HCT116 (cell line): ENCODE measurements at regions not wholly inside any gene's neighbourhood (a gene's known extent, or its start where the extent isn't known, plus 50 kb on each side); places are given as distances from the start of the nearest gene placed in this dataset.

Experiments
- ATAC-seq: fragments of 200-7000 bp; cut with Tn5 transposase; 2 replicates; pipeline ENCODE4 v1.9.1; 2020; ENCODE audit warnings: mild to moderate bottlenecking, moderate library complexity
- BruUV-seq: library from RNA; stranded (reverse); fragments of 400-500 nt; replicated peaks from 2 replicates; lab custom pipeline; 2021; lab: Mats Ljungman, UMichigan
- CTCF ChIA-PET: fragments of 300-600 bp; sonication (Branson Sonifier 250); formaldehyde crosslinking; loops from one replicate; lab custom pipeline; 2021; ENCODE audit warnings: antibody characterized with exemption; lab: Charles Lee
- POLR2A ChIA-PET: fragments of 300-600, 350-600 bp; sonication (Branson Sonifier 250); formaldehyde crosslinking; loops from one replicate; lab custom pipeline; 2021; ENCODE audit warnings: antibody characterized with exemption; lab: Charles Lee
- RAD21 ChIA-PET, 2 experiments: fragments of 300-600 bp; sonication (Branson Sonifier 250); formaldehyde crosslinking; loops; one replicate each; lab custom pipeline; 2023; ENCODE audit warnings: low total read pairs in 2 of 2; ENCODE audit not compliant: uncharacterized antibody in 2 of 2, unreplicated experiment in 2 of 2, low non-redundant PET in 1 of 2; lab: Charles Lee
- DNase-seq: peaks from one replicate; pipeline ENCODE4 v3.0.0-alpha.2; 2010; ENCODE audit warnings: low read depth, low spot score
- H2AFZ ChIP-seq: fragments of 200-600 bp; shearing (Covaris generic), sonication (generic); 2 replicates; pipeline ENCODE4 v1.6.1; 2017; ENCODE audit warnings: low read depth, mixed run types, mixed read lengths, antibody characterized with exemption, low read length; ENCODE audit not compliant: poor library complexity, severe bottlenecking
- H3K27ac ChIP-seq: 2 replicates; pipeline ENCODE4 v1.5.1; 2012; ENCODE audit warnings: low read depth, low read length
- H3K27me3 ChIP-seq: fragments of 200-600 bp; sonication (generic); 2 replicates; pipeline ENCODE4 v1.6.1; 2016; ENCODE audit warnings: mixed run types, low read length, mixed read lengths; ENCODE audit not compliant: insufficient read depth
- H3K36me3 ChIP-seq, 2 experiments: fragments of 200-500 bp in 1 of 2; fragments of 200-600 bp in 1 of 2; sonication (Bioruptor generic) in 1 of 2; sonication (generic) in 1 of 2; 2 replicates each; pipeline versions ENCODE4 v1.5.1 to v1.6.1; 2014 to 2016; ENCODE audit warnings: low read length in 2 of 2, inconsistent platforms in 1 of 2, mixed read lengths in 1 of 2, mixed run types in 1 of 2; ENCODE audit not compliant: insufficient read depth in 2 of 2, control insufficient read depth in 1 of 2
- H3K4me1 ChIP-seq, 2 experiments: fragments of 200-600 bp in 1 of 2; sonication (generic) in 1 of 2; 2 replicates each; pipeline versions ENCODE4 v1.5.1 to v1.6.1; 2012 to 2017; ENCODE audit warnings: low read length in 2 of 2, inconsistent platforms in 1 of 2, mild to moderate bottlenecking in 1 of 2, mixed read lengths in 1 of 2, mixed run types in 1 of 2, moderate library complexity in 1 of 2; ENCODE audit not compliant: insufficient read depth in 2 of 2, control insufficient read depth in 1 of 2
- H3K4me2 ChIP-seq: fragments of 200-600 bp; sonication (generic); 2 replicates; pipeline ENCODE4 v1.6.1; 2017; ENCODE audit warnings: mixed run types, low read length, mixed read lengths
- H3K4me3 ChIP-seq, 2 experiments: fragments of 200-600 bp in 1 of 2; sonication (generic) in 1 of 2; replicated peaks in 1 of 2; 2 replicates each; pipeline ENCODE4 v1.5.1; 2011 to 2016; ENCODE audit warnings: low read length in 2 of 2, control low read depth in 1 of 2, low read depth in 1 of 2, mild to moderate bottlenecking in 1 of 2, mixed read lengths in 1 of 2, mixed run types in 1 of 2
- H3K79me2 ChIP-seq: fragments of 200-600 bp; sonication (generic); 2 replicates; pipeline ENCODE4 v1.6.1; 2017; ENCODE audit warnings: mild to moderate bottlenecking, mixed run types, low read length, moderate library complexity, mixed read lengths; ENCODE audit not compliant: insufficient read depth
- H3K9ac ChIP-seq: fragments of 200-600 bp; sonication (generic); 2 replicates; pipeline ENCODE4 v1.6.1; 2016; ENCODE audit warnings: low read length, mixed read lengths
- H3K9me2 ChIP-seq: fragments of 200-600 bp; sonication (generic), shearing (Covaris generic); 2 replicates; pipeline ENCODE4 v1.6.1; 2017; ENCODE audit warnings: mixed run types, mild to moderate bottlenecking, moderate library complexity; ENCODE audit not compliant: insufficient read depth
- H3K9me3 ChIP-seq, 2 experiments: fragments of 200-500 bp in 1 of 2; fragments of 200-600 bp in 1 of 2; sonication (Bioruptor generic) in 1 of 2; sonication (generic) in 1 of 2; 2 replicates each; pipeline ENCODE4 v1.6.1; 2014 to 2017; ENCODE audit warnings: low read length in 2 of 2, mixed read lengths in 2 of 2, inconsistent platforms in 1 of 2, low read depth in 1 of 2, mild to moderate bottlenecking in 1 of 2, mixed run types in 1 of 2, moderate library complexity in 1 of 2; ENCODE audit not compliant: control insufficient read depth in 1 of 2, insufficient read depth in 1 of 2
- H4K20me1 ChIP-seq: fragments of 200-600 bp; sonication (generic), shearing (Covaris generic); 2 replicates; pipeline ENCODE4 v1.6.1; 2017; ENCODE audit warnings: mixed run types, mild to moderate bottlenecking, moderate library complexity; ENCODE audit not compliant: insufficient read depth
- CBX3 ChIP-seq: IDR thresholded peaks from 2 replicates; pipeline ENCODE4 v1.6.1; 2012; ENCODE audit warnings: low read depth
- ELF1 ChIP-seq: IDR thresholded peaks from 2 replicates; pipeline ENCODE4 v1.6.1; 2012; ENCODE audit warnings: low read depth, borderline replicate concordance
- EZH2 ChIP-seq: fragments of 200-600 bp; sonication (generic); IDR thresholded peaks from 2 replicates; pipeline ENCODE4 v1.6.1; 2017; ENCODE audit warnings: antibody characterized with exemption, mixed run types
- EZH2phosphoT487 ChIP-seq: fragments of 200-600 bp; IDR thresholded peaks from 2 replicates; pipeline ENCODE4 v1.6.1; 2018; ENCODE audit warnings: antibody characterized with exemption, borderline replicate concordance
- FOSL1 ChIP-seq: IDR thresholded peaks from 2 replicates; pipeline ENCODE4 v1.6.1; 2012; ENCODE audit warnings: low read depth
- JUND ChIP-seq: IDR thresholded peaks from 2 replicates; pipeline ENCODE4 v1.6.1; 2012
- POLR2A ChIP-seq: IDR thresholded peaks from 2 replicates; pipeline ENCODE4 v1.7.0; 2011; ENCODE audit warnings: borderline replicate concordance; ENCODE audit not compliant: insufficient read depth, insufficient read length; ENCODE audit errors: extremely low read depth
- POLR2AphosphoS5 ChIP-seq: IDR thresholded peaks from 2 replicates; pipeline ENCODE4 v1.6.1; 2011; ENCODE audit warnings: mild to moderate bottlenecking, low read depth, low read length, moderate library complexity
- SIN3A ChIP-seq: IDR thresholded peaks from 2 replicates; pipeline ENCODE4 v1.6.1; 2012; ENCODE audit warnings: low read depth
- SP1 ChIP-seq: IDR thresholded peaks from 2 replicates; pipeline ENCODE4 v1.6.1; 2012; ENCODE audit warnings: low read depth
- SRF ChIP-seq: IDR thresholded peaks from 2 replicates; pipeline ENCODE4 v1.6.1; 2012; ENCODE audit warnings: low read depth
- TCF7L2 ChIP-seq: IDR thresholded peaks from 2 replicates; pipeline ENCODE4 v1.7.0; 2011; ENCODE audit warnings: borderline replicate concordance, inconsistent platforms; ENCODE audit not compliant: insufficient read depth, insufficient read length; ENCODE audit errors: extremely low read depth
- YY1 ChIP-seq: IDR thresholded peaks from 2 replicates; pipeline ENCODE4 v1.6.1; 2011; ENCODE audit warnings: low read length, low read depth, moderate library complexity, mild to moderate bottlenecking; ENCODE audit not compliant: insufficient replicate concordance; ENCODE audit errors: extremely low read depth
- ZBTB33 ChIP-seq: IDR thresholded peaks from 2 replicates; pipeline ENCODE4 v1.6.1; 2011; ENCODE audit warnings: mild to moderate bottlenecking, low read length, moderate library complexity; ENCODE audit not compliant: insufficient replicate concordance; ENCODE audit errors: extremely low read depth
- ZNF274 ChIP-seq: fragments of 200-500 bp; sonication (Bioruptor generic); IDR thresholded peaks from 2 replicates; pipeline ENCODE4 v1.6.1; 2014; ENCODE audit warnings: mild to moderate bottlenecking, low read depth, low read length, inconsistent platforms
- intact Hi-C: fragments of 100-400 bp; cut with micrococcal nuclease; formaldehyde crosslinking; loops from 2 replicates; pipeline ENCODE4 v1.10.0; 2022
- TF ChIP-seq, protein P1 (sequence below): IDR thresholded peaks from 2 replicates; pipeline ENCODE4 v1.6.1; 2012
- TF ChIP-seq, protein P2 (sequence below): IDR thresholded peaks from 2 replicates; pipeline ENCODE4 v1.6.1; 2012; ENCODE audit warnings: low read depth

DNA sequence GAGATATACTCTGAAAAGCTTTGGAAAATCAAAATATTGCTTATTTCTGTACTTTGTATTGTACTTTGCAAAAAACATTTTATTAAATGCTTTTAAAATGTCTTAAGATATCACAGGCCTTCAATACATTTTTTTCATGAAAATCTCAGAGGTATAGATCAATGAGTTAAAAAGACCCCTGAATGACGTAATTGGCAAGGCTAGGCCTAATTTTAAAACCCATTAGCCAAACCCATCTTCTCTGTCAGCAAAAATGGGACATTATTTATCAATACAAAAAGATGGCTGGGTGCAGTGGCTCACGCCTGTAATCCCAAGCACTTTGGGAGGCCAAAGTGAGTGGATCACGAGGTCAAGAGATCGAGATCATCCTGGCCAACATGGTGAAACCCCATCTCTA lies 84.8 kb upstream of the PAK5 start:
- Histone ChIP-seq H4K20me1 (no peaks in the 10 kb centered on the region), H3K27me3 (no peaks in the 10 kb centered on the region), H3K36me3 (no peaks in the 10 kb centered on the region), H3K27ac (no peak overlapping the region), H3K9me3 (no peaks in the 10 kb centered on the region), H3K79me2 (no peaks in the 10 kb centered on the region), H3K9ac (no peak overlapping the region), H3K4me2 (no peak overlapping the region), H3K4me3 (no peak overlapping the region), H3K4me1 (no peaks in the 10 kb centered on the region), H3K9me2 (no peaks in the 10 kb centered on the region), H2AFZ (no peak overlapping the region)
- ChIA-PET POLR2A (no interaction called here), RAD21 (no interaction called here), CTCF (interaction anchor here (1.7 kb wide), 1 partner anchor 20 kb away, joined by 6 read pairs; no protein-coding TSS in a partner anchor)
- no TSS peak for BruUV-seq
- ATAC-seq (no peak), DNase-seq (no peak)
- intact Hi-C loops, result no loop called here
- TF ChIP-seq EZH2phosphoT487, result no peak
- TF ChIP-seq FOSL1, result no peak

DNA sequence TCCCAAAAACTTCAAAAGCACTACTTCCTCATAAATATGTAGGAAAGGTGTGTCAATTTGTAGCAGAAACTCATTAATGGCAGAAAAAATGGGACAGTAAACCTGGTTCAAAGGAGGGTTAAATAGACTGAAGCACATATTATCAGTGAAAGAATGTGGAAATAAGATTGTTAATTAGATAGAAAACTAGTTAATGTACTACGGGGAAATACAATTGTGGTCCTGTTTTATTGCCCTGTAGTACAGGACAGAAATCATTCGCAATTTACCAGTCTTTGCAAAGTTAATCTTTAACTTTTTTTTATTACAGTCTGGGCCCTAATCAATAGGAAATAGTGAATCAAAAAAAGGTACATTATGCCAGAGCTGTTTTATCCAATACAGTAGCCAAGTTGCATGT lies 82.0 kb upstream of the PAK5 start:
- H3K4me1 ChIP-seq, result no peaks in the 10 kb centered on the region

More for the DNA sequence above, 82.0 kb upstream of the PAK5 start:
- no TSS peak for BruUV-seq
- H3K4me3 ChIP-seq, result no peak overlapping the region
- no peak overlapping the region for H3K4me2 ChIP-seq
- TF ChIP-seq EZH2 (no peak), ELF1 (no peak), ZNF274 (no peak), SIN3A (no peak), CBX3 (no peak), POLR2AphosphoS5 (no peak), YY1 (no peak), SP1 (no peak), JUND (no peak), POLR2A (no peak), FOSL1 (no peak), SRF (no peak), TCF7L2 (no peak), ZBTB33 (no peak)
- TF ChIP-seq, protein P1, sequence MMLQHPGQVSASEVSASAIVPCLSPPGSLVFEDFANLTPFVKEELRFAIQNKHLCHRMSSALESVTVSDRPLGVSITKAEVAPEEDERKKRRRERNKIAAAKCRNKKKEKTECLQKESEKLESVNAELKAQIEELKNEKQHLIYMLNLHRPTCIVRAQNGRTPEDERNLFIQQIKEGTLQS, result no peak
- TF ChIP-seq, protein P2, sequence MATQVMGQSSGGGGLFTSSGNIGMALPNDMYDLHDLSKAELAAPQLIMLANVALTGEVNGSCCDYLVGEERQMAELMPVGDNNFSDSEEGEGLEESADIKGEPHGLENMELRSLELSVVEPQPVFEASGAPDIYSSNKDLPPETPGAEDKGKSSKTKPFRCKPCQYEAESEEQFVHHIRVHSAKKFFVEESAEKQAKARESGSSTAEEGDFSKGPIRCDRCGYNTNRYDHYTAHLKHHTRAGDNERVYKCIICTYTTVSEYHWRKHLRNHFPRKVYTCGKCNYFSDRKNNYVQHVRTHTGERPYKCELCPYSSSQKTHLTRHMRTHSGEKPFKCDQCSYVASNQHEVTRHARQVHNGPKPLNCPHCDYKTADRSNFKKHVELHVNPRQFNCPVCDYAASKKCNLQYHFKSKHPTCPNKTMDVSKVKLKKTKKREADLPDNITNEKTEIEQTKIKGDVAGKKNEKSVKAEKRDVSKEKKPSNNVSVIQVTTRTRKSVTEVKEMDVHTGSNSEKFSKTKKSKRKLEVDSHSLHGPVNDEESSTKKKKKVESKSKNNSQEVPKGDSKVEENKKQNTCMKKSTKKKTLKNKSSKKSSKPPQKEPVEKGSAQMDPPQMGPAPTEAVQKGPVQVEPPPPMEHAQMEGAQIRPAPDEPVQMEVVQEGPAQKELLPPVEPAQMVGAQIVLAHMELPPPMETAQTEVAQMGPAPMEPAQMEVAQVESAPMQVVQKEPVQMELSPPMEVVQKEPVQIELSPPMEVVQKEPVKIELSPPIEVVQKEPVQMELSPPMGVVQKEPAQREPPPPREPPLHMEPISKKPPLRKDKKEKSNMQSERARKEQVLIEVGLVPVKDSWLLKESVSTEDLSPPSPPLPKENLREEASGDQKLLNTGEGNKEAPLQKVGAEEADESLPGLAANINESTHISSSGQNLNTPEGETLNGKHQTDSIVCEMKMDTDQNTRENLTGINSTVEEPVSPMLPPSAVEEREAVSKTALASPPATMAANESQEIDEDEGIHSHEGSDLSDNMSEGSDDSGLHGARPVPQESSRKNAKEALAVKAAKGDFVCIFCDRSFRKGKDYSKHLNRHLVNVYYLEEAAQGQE, result no peak
- no peaks in the 10 kb centered on the region for H3K9me2 ChIP-seq
- H2AFZ ChIP-seq, result no peak overlapping the region
- POLR2A ChIA-PET, result no interaction called here
- H3K79me2 ChIP-seq, result no peaks in the 10 kb centered on the region
- no peak for ATAC-seq
- H3K9ac ChIP-seq, result no peak overlapping the region
- no peak overlapping the region for H3K27ac ChIP-seq
- no peak for DNase-seq
- RAD21 ChIA-PET, result no interaction called here
- H3K36me3 ChIP-seq, result no peaks in the 10 kb centered on the region
- intact Hi-C loops, result no loop called here
- H4K20me1 ChIP-seq, result no peaks in the 10 kb centered on the region
- CTCF ChIA-PET, result no interaction called here
- no peaks in the 10 kb centered on the region for H3K27me3 ChIP-seq
- H3K9me3 ChIP-seq, result no peaks in the 10 kb centered on the region
